COLO668 (cell line): ENCODE measurements at regions not wholly inside any gene's neighbourhood (a gene's known extent, or its start where the extent isn't known, plus 50 kb on each side); places are given as distances from the start of the nearest gene placed in this dataset.
A peak's percentile ranks its signal among the peaks of the same experiment; 100 is the strongest.

ENCODE experiments used
- DNase-seq: peaks from one replicate; lab custom pipeline; 2025; ENCODE audit not compliant: unreplicated experiment; lab: John Stamatoyannopoulos, UW

GRCh38 chr2:223511168-223511567 is 91.0 kb downstream of the SCG2 start:
- no peak for DNase-seq

GRCh38 chr2:223513771-223514455 is 88.2 kb downstream of the SCG2 start:
- DNase-seq, result no peak

- no peak for DNase-seq
Observed at GRCh38 chr2:223519471-223519870, 82.7 kb downstream of the SCG2 start.

DNA sequence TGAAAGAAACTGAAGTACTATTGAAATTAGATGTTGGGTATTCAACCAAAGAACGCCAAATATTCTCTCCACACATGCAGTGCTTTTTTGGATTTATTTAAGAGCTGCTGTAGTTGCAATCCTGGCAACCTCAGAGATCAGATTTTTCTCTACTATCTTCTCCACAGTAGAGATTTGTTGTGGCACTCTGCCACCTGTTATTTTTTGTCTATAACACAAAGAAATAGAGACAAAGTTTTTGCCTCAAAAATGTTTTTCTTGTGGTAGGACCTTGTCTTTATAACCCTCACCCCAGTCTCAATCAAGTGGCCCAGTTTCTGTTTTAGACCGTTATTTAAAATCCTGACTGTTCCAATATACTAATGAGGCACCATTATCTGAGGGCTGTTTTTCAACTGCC is 79.4 kb downstream of the SCG2 start:
- no peak for DNase-seq

DNA sequence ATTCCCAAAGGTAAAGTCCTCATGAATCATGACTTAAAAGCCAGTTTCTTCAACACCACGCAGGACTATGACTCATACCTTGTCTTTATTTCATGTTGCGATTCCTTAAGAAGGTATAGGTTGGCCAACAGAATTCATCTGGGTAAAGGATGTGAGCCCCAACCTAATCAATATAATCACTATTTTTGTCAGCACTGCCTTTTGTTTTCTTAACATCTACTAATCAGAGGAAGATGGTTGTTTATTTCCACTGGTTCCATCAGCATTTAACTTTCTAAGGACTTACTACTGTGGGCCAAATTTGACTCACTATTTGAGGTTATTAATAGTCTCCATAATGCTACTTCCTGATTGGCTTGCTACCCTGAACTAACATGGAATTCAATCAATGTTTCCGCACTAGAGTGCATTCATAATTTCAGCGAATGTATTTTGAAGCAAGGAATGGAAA is 78.6 kb downstream of the SCG2 start:
- DNase-seq, result no peak

- no peak for DNase-seq
Observed at GRCh38 chr2:223524066-223524465, 78.1 kb downstream of the SCG2 start.

- no peak for DNase-seq
Observed at GRCh38 chr2:223526106-223526505, 76.1 kb downstream of the SCG2 start.

DNA sequence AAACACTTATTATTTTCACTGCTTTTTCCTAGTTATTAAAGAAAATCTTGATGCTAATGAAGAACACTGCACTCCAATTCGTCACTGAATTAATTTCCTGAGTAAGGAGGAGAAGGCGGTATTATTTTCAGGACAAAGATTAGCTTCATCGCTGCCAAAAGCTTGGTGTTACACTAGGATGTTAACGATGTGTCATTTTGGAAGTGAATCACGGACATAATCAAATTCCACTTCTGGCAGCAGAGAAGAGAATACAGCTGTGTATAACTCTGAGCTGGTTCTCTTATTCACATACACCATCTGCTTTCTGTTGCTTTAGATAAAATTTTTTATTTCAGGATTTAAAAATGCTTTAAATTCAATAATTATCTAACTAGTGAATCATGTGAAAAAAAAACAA is 74.1 kb downstream of the SCG2 start:
- DNase-seq, result no peak

- DNase-seq, result no peak
Observed at GRCh38 chr2:223529696-223530095, 72.5 kb downstream of the SCG2 start.

DNA sequence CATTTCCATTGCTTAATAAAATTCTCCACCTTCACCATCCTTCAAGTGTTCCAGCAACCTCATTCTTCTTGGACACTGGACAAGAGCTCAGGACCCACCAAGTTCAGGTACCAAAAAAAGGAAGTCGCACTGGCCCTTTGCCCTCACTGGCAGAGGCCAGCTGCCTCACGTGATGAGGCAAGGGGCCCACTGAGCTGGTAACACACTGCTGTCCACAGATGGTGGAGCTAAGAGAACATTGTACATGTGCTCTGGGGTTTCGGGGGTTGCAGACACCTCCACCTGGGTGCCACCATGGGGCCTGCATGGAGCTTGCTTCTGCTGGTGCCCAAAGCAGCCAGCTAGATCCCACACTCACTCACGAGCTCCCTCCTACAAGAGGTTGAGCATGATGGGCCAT is 71.3 kb downstream of the SCG2 start:
- DNase-seq, result no peak

DNA sequence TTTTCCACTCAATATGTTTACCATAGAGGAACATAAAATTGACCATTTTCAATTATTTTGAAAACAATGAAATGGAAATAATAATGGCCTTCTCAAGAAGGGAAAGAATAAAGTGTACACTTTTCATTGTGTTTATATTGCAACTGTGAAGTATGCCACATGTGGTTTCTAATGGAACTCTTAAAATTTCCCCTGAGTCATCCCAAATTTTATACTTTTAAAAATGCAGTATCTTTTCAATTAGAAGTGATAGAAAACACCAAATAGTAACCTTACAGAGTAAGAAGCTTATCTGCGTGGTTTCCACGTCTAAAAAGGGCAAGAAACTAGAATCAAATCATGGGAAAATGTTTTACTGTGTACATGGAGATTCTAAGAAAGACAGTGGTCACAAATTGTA is 70.0 kb downstream of the SCG2 start:
- DNase-seq, result no peak

GRCh38 chr2:223532712-223533111 is 69.4 kb downstream of the SCG2 start:
- DNase-seq, result no peak

GRCh38 chr2:223536546-223536945 is 65.6 kb downstream of the SCG2 start:
- no peak for DNase-seq

DNA sequence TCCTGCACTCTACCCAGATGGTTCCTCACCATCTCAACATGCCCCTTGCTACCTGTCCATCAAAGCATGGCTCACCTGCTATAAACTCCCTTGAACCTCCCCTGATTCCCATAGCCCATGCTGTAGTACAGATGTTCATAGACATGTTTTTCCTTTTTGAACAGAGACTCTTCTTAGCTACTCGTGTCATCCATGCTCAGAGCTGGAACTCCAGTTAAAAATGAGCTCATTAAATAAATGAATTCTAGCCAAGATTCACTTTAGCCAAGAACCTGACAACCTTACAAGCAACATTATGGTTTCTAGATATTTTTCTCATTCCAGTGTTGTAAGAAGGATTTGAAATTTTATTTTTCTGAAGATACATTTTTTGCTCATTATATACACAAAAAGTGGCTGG is 65.0 kb downstream of the SCG2 start:
- no peak for DNase-seq

- no peak for DNase-seq
Observed at GRCh38 chr2:223537651-223538601, 64.2 kb downstream of the SCG2 start.

DNA sequence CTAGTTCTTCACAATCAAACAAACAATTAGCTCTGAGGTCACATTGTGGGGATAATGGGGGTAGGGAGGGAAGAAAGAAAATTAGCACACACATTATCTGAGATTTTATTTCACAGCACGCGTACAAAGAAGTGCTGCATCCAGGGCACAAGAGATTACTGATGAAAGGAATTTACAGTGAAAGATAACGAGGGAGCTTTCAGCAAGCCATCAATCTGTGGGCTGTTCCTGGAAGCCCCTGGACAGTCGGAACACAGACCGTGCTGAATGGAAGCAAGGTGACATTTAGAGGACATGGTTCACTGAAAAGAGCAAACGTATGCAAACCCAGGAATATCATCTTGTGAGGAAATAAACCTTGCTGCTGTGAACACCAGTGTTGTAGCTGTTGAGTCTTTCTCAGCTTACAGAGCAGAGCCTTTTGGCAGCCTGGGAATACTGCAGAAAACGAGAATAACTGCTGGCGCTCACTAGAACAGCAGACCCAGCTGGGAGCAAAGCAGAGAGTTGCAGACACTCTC is 63.2 kb downstream of the SCG2 start:
- DNase-seq, result peak; percentile 41

DNA sequence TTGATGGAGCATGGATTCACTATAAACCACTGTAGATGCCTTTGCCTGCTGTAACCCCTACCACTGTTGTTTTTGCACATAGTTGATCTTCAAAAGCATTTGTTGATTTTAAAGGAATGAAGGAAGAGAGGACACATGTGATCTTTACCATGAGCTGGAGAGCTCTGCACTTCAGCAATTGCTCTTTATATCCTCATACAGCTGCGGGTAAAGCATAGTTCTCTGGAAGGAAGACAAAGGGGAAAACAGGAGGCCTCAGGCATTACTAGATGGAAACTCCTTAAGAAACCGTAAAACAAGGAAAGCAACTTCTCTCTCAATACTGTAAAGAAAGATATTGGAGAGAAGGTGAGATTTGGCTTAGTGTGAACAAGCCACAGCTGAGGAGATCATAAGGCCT is 60.6 kb downstream of the SCG2 start:
- no peak for DNase-seq

GRCh38 chr2:223542501-223542900 is 59.7 kb downstream of the SCG2 start:
- DNase-seq, result no peak

DNA sequence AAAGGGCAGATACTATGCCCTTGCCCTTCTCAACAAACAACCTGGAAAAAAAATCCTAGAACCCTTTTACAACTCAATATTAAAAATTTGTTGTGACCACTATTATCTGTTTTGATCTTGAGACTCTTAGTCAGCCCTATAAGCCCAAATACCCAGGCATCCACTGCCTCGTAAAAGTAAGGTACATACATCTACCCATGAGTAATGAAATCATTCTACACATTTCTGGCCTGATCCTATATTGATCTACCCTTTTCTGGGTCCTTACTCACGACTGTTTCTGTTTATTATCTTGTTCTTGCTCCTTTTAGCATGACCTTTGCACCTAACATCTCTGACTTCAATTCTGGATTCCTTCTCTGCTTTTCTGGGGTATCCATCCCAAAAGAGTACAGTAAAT is 56.8 kb downstream of the SCG2 start:
- no peak for DNase-seq

- DNase-seq, result no peak
Observed at GRCh38 chr2:223545830-223546229, 56.3 kb downstream of the SCG2 start.
